H9 (cell line): ENCODE measurements at regions not wholly inside any gene's neighbourhood (a gene's known extent, or its start where the extent isn't known, plus 50 kb on each side); places are given as distances from the start of the nearest gene placed in this dataset.

ENCODE experiments used
- DNase-seq: peaks from one replicate; pipeline ENCODE4 v3.0.0-alpha.2; 2017
- H2AFZ ChIP-seq: one replicate; pipeline ENCODE4 v1.6.1; 2013; ENCODE audit warnings: mild to moderate bottlenecking, low read length, control low read depth, moderate library complexity
- H2AK5ac ChIP-seq: 2 replicates; pipeline ENCODE4 v1.6.1; 2013; ENCODE audit warnings: low read length, control low read depth, mixed read lengths; ENCODE audit not compliant: insufficient read length
- H2BK120ac ChIP-seq: one replicate; pipeline ENCODE4 v1.6.1; 2013; ENCODE audit warnings: low read depth, mild to moderate bottlenecking, low read length, control low read depth, inconsistent platforms; ENCODE audit not compliant: poor library complexity, severe bottlenecking
- H2BK12ac ChIP-seq: 2 replicates; pipeline ENCODE4 v1.6.1; 2013; ENCODE audit warnings: low read length, control low read depth, mixed read lengths, low read depth; ENCODE audit not compliant: insufficient read length
- H2BK15ac ChIP-seq: 2 replicates; pipeline ENCODE4 v1.6.1; 2013; ENCODE audit warnings: low read depth, low read length, control low read depth
- H2BK20ac ChIP-seq: one replicate; pipeline ENCODE4 v1.6.1; 2013; ENCODE audit warnings: low read depth, mild to moderate bottlenecking, low read length, control low read depth, inconsistent platforms; ENCODE audit not compliant: poor library complexity, severe bottlenecking
- H2BK5ac ChIP-seq: 2 replicates; pipeline ENCODE4 v1.6.1; 2013; ENCODE audit warnings: low read length, control low read depth, mixed read lengths; ENCODE audit not compliant: insufficient read length
- H3K14ac ChIP-seq: 2 replicates; pipeline ENCODE4 v1.6.1; 2013; ENCODE audit warnings: low read length, control low read depth; ENCODE audit not compliant: insufficient read depth
- H3K18ac ChIP-seq: 2 replicates; pipeline ENCODE4 v1.6.1; 2013; ENCODE audit warnings: low read depth, mild to moderate bottlenecking, mixed read lengths, low read length, control low read depth; ENCODE audit not compliant: insufficient read length
- H3K23ac ChIP-seq: 2 replicates; pipeline ENCODE4 v1.6.1; 2013; ENCODE audit warnings: low read length, control low read depth, mixed read lengths, low read depth; ENCODE audit not compliant: insufficient read length
- H3K23me2 ChIP-seq: 2 replicates; pipeline ENCODE4 v1.6.1; 2013; ENCODE audit warnings: low read depth, mild to moderate bottlenecking, mixed read lengths, low read length, control low read depth; ENCODE audit not compliant: insufficient read length, poor library complexity, severe bottlenecking
- H3K27ac ChIP-seq: 2 replicates; pipeline ENCODE4 v1.5.1; 2013; ENCODE audit warnings: low read length, control low read depth, mixed read lengths, low read depth; ENCODE audit not compliant: insufficient read length
- H3K27me3 ChIP-seq: 2 replicates; pipeline ENCODE4 v1.6.1; 2013; ENCODE audit warnings: low read length, control low read depth, inconsistent platforms; ENCODE audit not compliant: insufficient read depth
- H3K4ac ChIP-seq: 2 replicates; pipeline ENCODE4 v1.6.1; 2013; ENCODE audit warnings: low read depth, mild to moderate bottlenecking, control low read depth, inconsistent platforms, low read length, moderate library complexity
- H3K4me1 ChIP-seq: 2 replicates; pipeline ENCODE4 v1.6.1; 2013; ENCODE audit warnings: low read length, control low read depth, inconsistent platforms; ENCODE audit not compliant: insufficient read depth
- H3K4me2 ChIP-seq: 2 replicates; pipeline ENCODE4 v1.6.1; 2013; ENCODE audit warnings: low read length, control low read depth, mixed read lengths; ENCODE audit not compliant: insufficient read length, insufficient read depth
- H3K56ac ChIP-seq: 2 replicates; pipeline ENCODE4 v1.6.1; 2013; ENCODE audit warnings: low read depth, mild to moderate bottlenecking, mixed read lengths, low read length, control low read depth; ENCODE audit not compliant: insufficient read length
- H3K79me1 ChIP-seq: 2 replicates; pipeline ENCODE4 v1.6.1; 2013; ENCODE audit warnings: low read depth, mild to moderate bottlenecking, moderate library complexity, low read length, control low read depth, inconsistent platforms; ENCODE audit not compliant: insufficient read depth, poor library complexity, severe bottlenecking
- H3K79me2 ChIP-seq: 2 replicates; pipeline ENCODE4 v1.6.1; 2013; ENCODE audit warnings: low read length, control low read depth, inconsistent platforms; ENCODE audit not compliant: insufficient read depth
- H3K9ac ChIP-seq: 2 replicates; pipeline ENCODE4 v1.6.1; 2013; ENCODE audit warnings: low read length, control low read depth, mixed read lengths; ENCODE audit not compliant: insufficient read length; ENCODE audit errors: extremely low read depth
- H3K9me3 ChIP-seq: one replicate; pipeline ENCODE4 v1.6.1; 2013; ENCODE audit warnings: low read depth, low read length, inconsistent platforms; ENCODE audit not compliant: control insufficient read depth
- H3T11ph ChIP-seq: one replicate; pipeline ENCODE4 v1.6.1; 2013; ENCODE audit warnings: mild to moderate bottlenecking, low read length, control low read depth, inconsistent platforms
- H4K20me1 ChIP-seq: one replicate; pipeline ENCODE4 v1.6.1; 2013; ENCODE audit not compliant: control insufficient read depth, insufficient read length, insufficient read depth
- H4K5ac ChIP-seq: 2 replicates; pipeline ENCODE4 v1.6.1; 2013; ENCODE audit warnings: low read depth, mild to moderate bottlenecking, mixed read lengths, low read length, control low read depth; ENCODE audit not compliant: insufficient read length
- H4K8ac ChIP-seq: replicated peaks from 2 replicates; pipeline ENCODE4 v1.6.1; 2013; ENCODE audit warnings: low read length, control low read depth, mixed read lengths, low read depth; ENCODE audit not compliant: insufficient read length
- H4K91ac ChIP-seq: 2 replicates; pipeline ENCODE4 v1.6.1; 2013; ENCODE audit warnings: low read depth, mild to moderate bottlenecking, moderate library complexity, mixed read lengths, low read length, control low read depth; ENCODE audit not compliant: insufficient read length
- H3K27ac Mint-ChIP-seq, 3 experiments: 2 replicates in 2 of 3; 3 replicates in 1 of 3; pipeline ENCODE4 v1.8.0; 2020 to 2021; ENCODE audit warnings: mixed read lengths in 3 of 3, mild to moderate bottlenecking in 1 of 3, moderate library complexity in 1 of 3
- H3K27me3 Mint-ChIP-seq: 2 replicates; pipeline ENCODE4 v1.8.0; 2021; ENCODE audit warnings: low read depth, mild to moderate bottlenecking, moderate library complexity, mixed read lengths
- H3K36me3 Mint-ChIP-seq, 3 experiments: 2 replicates in 2 of 3; 3 replicates in 1 of 3; pipeline ENCODE4 v1.8.0; 2020 to 2021; ENCODE audit warnings: low read depth in 3 of 3, mixed read lengths in 3 of 3; ENCODE audit not compliant: insufficient read depth in 1 of 3
- H3K4me1 Mint-ChIP-seq, 2 experiments: 2 replicates each; pipeline ENCODE4 v1.8.0; 2020; ENCODE audit warnings: mixed read lengths in 2 of 2
- H3K4me3 Mint-ChIP-seq, 2 experiments: 2 replicates in 1 of 2; 3 replicates in 1 of 2; pipeline ENCODE4 v1.8.0; 2020 to 2021; ENCODE audit warnings: mild to moderate bottlenecking in 2 of 2, mixed read lengths in 2 of 2, moderate library complexity in 1 of 2
- H3K9me3 Mint-ChIP-seq, 2 experiments: 2 replicates in 1 of 2; 3 replicates in 1 of 2; pipeline ENCODE4 v1.8.0; 2020; ENCODE audit warnings: mild to moderate bottlenecking in 2 of 2, mixed read lengths in 2 of 2, moderate library complexity in 1 of 2
- CTCF ChIP-seq: fragments of 200-600 bp; sonication (generic); conservative IDR thresholded peaks from 3 replicates; pipeline ENCODE4 v1.8.0; 2021; ENCODE audit warnings: antibody characterized with exemption, mild to moderate bottlenecking
- WGBS: extraction: QIAGEN DNeasy Blood & Tissue Kit; methylation state at CpG from one replicate; pipeline ENCODE4 v1.1.7; 2013; ENCODE audit warnings: missing lambda C conversion rate, low lambda C conversion rate, mixed read lengths; ENCODE audit not compliant: insufficient read length; ENCODE audit errors: extremely low coverage; 5-methylcytosine and 5-hydroxymethylcytosine counted together

GRCh38 chr17:71470062-71470461 is 650.8 kb upstream of the SOX9 start:
- H2BK5ac ChIP-seq = no peak overlapping the region
- no peak overlapping the region for H4K8ac ChIP-seq
- H3K4me2 ChIP-seq = no peak overlapping the region
- H3K9me3 ChIP-seq = no peaks in the 10 kb centered on the region
- no peak overlapping the region for H3K23ac ChIP-seq
- H3K27me3 ChIP-seq = no peaks in the 10 kb centered on the region
- H2BK12ac ChIP-seq = no peak overlapping the region
- H2BK20ac ChIP-seq = no peak overlapping the region
- H3K18ac ChIP-seq = no peak overlapping the region
- H4K20me1 ChIP-seq = no peaks in the 10 kb centered on the region
- Mint-ChIP-seq H3K27ac (no peak overlapping the region), H3K27me3 (no peaks in the 10 kb centered on the region), H3K4me3 (no peak overlapping the region), H3K4me1 (peaks cover 3 to 4% of the 10 kb centered on the region in 2 experiments), H3K9me3 (no peaks in the 10 kb centered on the region), H3K36me3 (no peaks in the 10 kb centered on the region; a peak in 1 of 7 replicates)
- H3K56ac ChIP-seq = no peak overlapping the region
- H4K91ac ChIP-seq = no peak overlapping the region
- H3K23me2 ChIP-seq = no peaks in the 10 kb centered on the region
- H3K79me2 ChIP-seq = no peaks in the 10 kb centered on the region
- H3T11ph ChIP-seq = no peak overlapping the region
- H3K14ac ChIP-seq = no peak overlapping the region
- H3K27ac ChIP-seq = no peak overlapping the region
- no peak overlapping the region for H3K9ac ChIP-seq
- H2AK5ac ChIP-seq = no peak overlapping the region
- no peak overlapping the region for H4K5ac ChIP-seq
- no peak for DNase-seq
- H3K79me1 ChIP-seq = no peaks in the 10 kb centered on the region
- no peaks in the 10 kb centered on the region for H3K4me1 ChIP-seq
- no peak for TF ChIP-seq CTCF
- no peak overlapping the region for H2BK120ac ChIP-seq
- H3K4ac ChIP-seq = no peak overlapping the region
- H2BK15ac ChIP-seq = no peak overlapping the region
- WGBS = no CpG with 5 or more reads among the region's 3 CpGs
- no peak overlapping the region for H2AFZ ChIP-seq
